Endothelial cell of umbilical vein (primary cell): ENCODE measurements at regions not wholly inside any gene's neighbourhood (a gene's known extent, or its start where the extent isn't known, plus 50 kb on each side); places are given as distances from the start of the nearest gene placed in this dataset.

ENCODE experiments used
- BruUV-seq: library from RNA; stranded (reverse); fragments of 400-500 nt; replicated peaks from 2 replicates; lab custom pipeline; 2021; lab: Mats Ljungman, UMichigan
- CTCF ChIA-PET: fragments of 300-600, 350-600 bp; sonication (Branson Sonifier 250); formaldehyde crosslinking; loops from one replicate; lab custom pipeline; 2021; ENCODE audit warnings: antibody characterized with exemption, inconsistent platforms; lab: Charles Lee
- POLR2A ChIA-PET: fragments of 300-600, 350-600 bp; sonication (Branson Sonifier 250); formaldehyde crosslinking; loops from one replicate; lab custom pipeline; 2021; ENCODE audit warnings: antibody characterized with exemption, inconsistent platforms; lab: Charles Lee
- DNase-seq: peaks from one replicate; pipeline ENCODE4 v3.0.0-alpha.2; 2011; ENCODE audit warnings: low read depth, low spot score
- FAIRE-seq: peaks from 2 replicates; lab custom pipeline; 2011; peaks lifted over from hg19 to GRCh38; lab: Jason Lieb, UNC
- H2AFZ ChIP-seq: 2 replicates; pipeline ENCODE4 v1.6.0; 2012; ENCODE audit warnings: low read depth, low read length, control low read depth, inconsistent platforms
- H3K27ac ChIP-seq: 2 replicates; pipeline ENCODE4 v1.5.1; 2011; ENCODE audit warnings: low read depth, mild to moderate bottlenecking, control low read depth, low read length, moderate library complexity; ENCODE audit not compliant: insufficient read depth
- H3K27me3 ChIP-seq, 2 experiments: 2 replicates each; pipeline versions ENCODE4 v1.6.0 to v1.6.1; 2011; ENCODE audit warnings: low read length in 2 of 2, mixed read lengths in 1 of 2; ENCODE audit not compliant: control insufficient read depth in 2 of 2, insufficient read depth in 2 of 2
- H3K36me3 ChIP-seq, 2 experiments: 2 replicates in 1 of 2; 3 replicates in 1 of 2; pipeline ENCODE4 v1.5.1; 2011; ENCODE audit warnings: low read length in 2 of 2, mild to moderate bottlenecking in 1 of 2, moderate library complexity in 1 of 2; ENCODE audit not compliant: control insufficient read depth in 2 of 2, insufficient read depth in 2 of 2; ENCODE audit errors: extremely low read depth in 1 of 2
- H3K4me1 ChIP-seq: 3 replicates; pipeline ENCODE4 v1.5.1; 2011; ENCODE audit warnings: mild to moderate bottlenecking, low read length; ENCODE audit not compliant: control insufficient read depth, insufficient read depth; ENCODE audit errors: extremely low read depth
- H3K4me2 ChIP-seq: 2 replicates; pipeline ENCODE4 v1.6.1; 2011; ENCODE audit warnings: low read length, control low read depth, mixed read lengths; ENCODE audit not compliant: insufficient read depth
- H3K4me3 ChIP-seq, 3 experiments: fragments of 200-600 bp in 1 of 3; sonication (generic), shearing (Covaris generic) in 1 of 3; replicated peaks in 1 of 3; 2 replicates each; pipeline ENCODE4 v1.5.1; 2011 to 2016; ENCODE audit warnings: control low read depth in 3 of 3, low read length in 3 of 3, mild to moderate bottlenecking in 2 of 3, inconsistent platforms in 1 of 3, low read depth in 1 of 3, moderate library complexity in 1 of 3; ENCODE audit not compliant: insufficient read depth in 1 of 3
- H3K79me2 ChIP-seq: 2 replicates; pipeline ENCODE4 v1.6.0; 2012; ENCODE audit warnings: low read length, inconsistent platforms; ENCODE audit not compliant: control insufficient read depth, insufficient read depth
- H3K9ac ChIP-seq: replicated peaks from 2 replicates; pipeline ENCODE3; 2011; ENCODE audit warnings: low read length, control low read depth; ENCODE audit not compliant: insufficient read depth; ENCODE audit errors: extremely low read depth
- H3K9me1 ChIP-seq: replicated peaks from 3 replicates; pipeline ENCODE4 v1.6.0; 2011; ENCODE audit warnings: mild to moderate bottlenecking, low read length; ENCODE audit not compliant: control insufficient read depth, insufficient read depth; ENCODE audit errors: extremely low read depth
- H3K9me3 ChIP-seq: replicated peaks from 2 replicates; pipeline ENCODE4 v1.5.1; 2012; ENCODE audit warnings: low read length, inconsistent platforms; ENCODE audit not compliant: control insufficient read depth, insufficient read depth
- H4K20me1 ChIP-seq: replicated peaks from 2 replicates; pipeline ENCODE3; 2011; ENCODE audit warnings: mild to moderate bottlenecking, low read length; ENCODE audit not compliant: control insufficient read depth, insufficient read depth; ENCODE audit errors: extremely low read depth
- EZH2 ChIP-seq: IDR thresholded peaks from 2 replicates; pipeline ENCODE4 v1.6.1; 2012; ENCODE audit warnings: borderline replicate concordance, low read depth, mild to moderate bottlenecking, moderate library complexity, low read length, inconsistent platforms; ENCODE audit not compliant: severe bottlenecking
- FOS ChIP-seq: IDR thresholded peaks from 2 replicates; pipeline ENCODE4 v1.6.1; 2011; ENCODE audit warnings: mild to moderate bottlenecking, low read length, moderate library complexity, borderline replicate concordance; ENCODE audit not compliant: insufficient read depth
- GATA2 ChIP-seq: IDR thresholded peaks from 2 replicates; pipeline ENCODE4 v1.7.0; 2011; ENCODE audit warnings: low read depth, mild to moderate bottlenecking, moderate library complexity, mixed read lengths, low read length; ENCODE audit not compliant: insufficient read length, insufficient read depth
- JUN ChIP-seq: IDR thresholded peaks from 2 replicates; pipeline ENCODE4 v1.6.1; 2011; ENCODE audit warnings: borderline replicate concordance, low read depth; ENCODE audit not compliant: insufficient read length, insufficient read depth
- MYC ChIP-seq: IDR thresholded peaks from one replicate; pipeline ENCODE4 v1.6.1; 2011; ENCODE audit warnings: mild to moderate bottlenecking, low read depth, low read length
- POLR2AphosphoS5 ChIP-seq: IDR thresholded peaks from 2 replicates; pipeline ENCODE4 v1.6.1; 2012; ENCODE audit warnings: low read depth, mild to moderate bottlenecking, control low read depth, low read length, moderate library complexity; ENCODE audit not compliant: insufficient read depth
- dilution Hi-C: fragments of 300-500 bp; cut with MboI; formaldehyde crosslinking; loops from one replicate; pipeline ENCODE4 v1.15.0; 2019; ENCODE audit warnings: low sequenced_read_pairs; ENCODE audit not compliant: extremely low pct_ligation_motif_present
- intact Hi-C: fragments of 100-400 bp; cut with micrococcal nuclease; formaldehyde crosslinking; loops from one replicate; pipeline ENCODE4 v1.10.0; 2022
- TF ChIP-seq, protein P1 (sequence below): IDR thresholded peaks from 2 replicates; pipeline ENCODE4 v1.6.1; 2011; ENCODE audit not compliant: insufficient read depth, insufficient read length
- TF ChIP-seq, protein P2 (sequence below), 2 donors: IDR thresholded peaks; 1 replicate in 1 of 2; 2 replicates in 1 of 2; pipeline ENCODE4 v1.5.1; 2011; ENCODE audit warnings: low read length in 2 of 2, mild to moderate bottlenecking in 2 of 2, moderate library complexity in 2 of 2, control low read depth in 1 of 2, inconsistent platforms in 1 of 2, low read depth in 1 of 2; ENCODE audit not compliant: insufficient read depth in 1 of 2; ENCODE audit errors: extremely low read depth in 1 of 2

DNA sequence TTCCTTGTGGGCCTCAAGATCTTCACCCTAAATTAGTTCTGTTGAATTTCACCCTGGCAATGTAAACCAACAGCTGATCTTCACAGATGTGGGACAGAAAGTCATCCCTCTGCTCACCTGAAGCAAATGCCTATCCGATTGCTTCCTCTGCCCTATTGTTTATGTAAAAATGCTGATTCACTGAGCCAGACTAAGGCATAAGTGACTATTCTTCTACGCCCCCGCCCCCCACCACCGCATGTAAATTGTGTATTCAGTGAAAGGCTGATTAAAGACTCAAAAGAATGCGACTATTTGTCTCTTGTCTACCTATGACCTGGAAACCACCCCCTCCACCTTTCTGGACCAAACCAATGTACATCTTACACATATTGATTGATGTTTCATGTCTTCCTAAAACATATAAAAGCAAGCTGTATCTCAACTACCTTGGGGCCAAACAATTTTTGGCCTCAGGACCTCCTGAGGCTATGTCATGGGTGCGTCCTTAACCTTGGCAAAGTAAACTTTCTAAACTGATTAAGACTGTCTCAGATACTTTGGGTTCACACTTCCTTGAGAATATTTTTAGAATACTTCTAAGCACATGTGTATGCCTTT, 129.7 kb upstream of the BOD1 start:
- no peak overlapping the region for H2AFZ ChIP-seq
- no peaks in the 10 kb centered on the region for H3K79me2 ChIP-seq
- no peaks in the 10 kb centered on the region for H3K9me1 ChIP-seq
- no peak overlapping the region for H3K4me3 ChIP-seq
- no peaks in the 10 kb centered on the region for H3K27me3 ChIP-seq
- intact Hi-C loops (no loop called here), dilution Hi-C loops (no loop called here)
- H3K4me2 ChIP-seq: no peak overlapping the region
- ChIA-PET CTCF (no interaction called here), POLR2A (no interaction called here)
- H3K27ac ChIP-seq: no peak overlapping the region
- BruUV-seq: no TSS peak
- no peaks in the 10 kb centered on the region for H3K36me3 ChIP-seq
- H4K20me1 ChIP-seq: no peaks in the 10 kb centered on the region
- H3K9me3 ChIP-seq: no peaks in the 10 kb centered on the region
- FAIRE-seq (no peak), DNase-seq (no peak)
- H3K4me1 ChIP-seq: no peaks in the 10 kb centered on the region
- no peak overlapping the region for H3K9ac ChIP-seq
- no peak for TF ChIP-seq FOS
- no peak for TF ChIP-seq GATA2
- TF ChIP-seq, protein P1, sequence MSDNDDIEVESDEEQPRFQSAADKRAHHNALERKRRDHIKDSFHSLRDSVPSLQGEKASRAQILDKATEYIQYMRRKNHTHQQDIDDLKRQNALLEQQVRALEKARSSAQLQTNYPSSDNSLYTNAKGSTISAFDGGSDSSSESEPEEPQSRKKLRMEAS: no peak
- TF ChIP-seq, protein P2, sequence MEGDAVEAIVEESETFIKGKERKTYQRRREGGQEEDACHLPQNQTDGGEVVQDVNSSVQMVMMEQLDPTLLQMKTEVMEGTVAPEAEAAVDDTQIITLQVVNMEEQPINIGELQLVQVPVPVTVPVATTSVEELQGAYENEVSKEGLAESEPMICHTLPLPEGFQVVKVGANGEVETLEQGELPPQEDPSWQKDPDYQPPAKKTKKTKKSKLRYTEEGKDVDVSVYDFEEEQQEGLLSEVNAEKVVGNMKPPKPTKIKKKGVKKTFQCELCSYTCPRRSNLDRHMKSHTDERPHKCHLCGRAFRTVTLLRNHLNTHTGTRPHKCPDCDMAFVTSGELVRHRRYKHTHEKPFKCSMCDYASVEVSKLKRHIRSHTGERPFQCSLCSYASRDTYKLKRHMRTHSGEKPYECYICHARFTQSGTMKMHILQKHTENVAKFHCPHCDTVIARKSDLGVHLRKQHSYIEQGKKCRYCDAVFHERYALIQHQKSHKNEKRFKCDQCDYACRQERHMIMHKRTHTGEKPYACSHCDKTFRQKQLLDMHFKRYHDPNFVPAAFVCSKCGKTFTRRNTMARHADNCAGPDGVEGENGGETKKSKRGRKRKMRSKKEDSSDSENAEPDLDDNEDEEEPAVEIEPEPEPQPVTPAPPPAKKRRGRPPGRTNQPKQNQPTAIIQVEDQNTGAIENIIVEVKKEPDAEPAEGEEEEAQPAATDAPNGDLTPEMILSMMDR (IDR thresholded peaks at IDR 0.05; ENCODE audit: extremely low read depth in 1 of 2, insufficient read depth in 1 of 2, low read depth in 1 of 2, low read length in 2 of 2): no peak

DNA sequence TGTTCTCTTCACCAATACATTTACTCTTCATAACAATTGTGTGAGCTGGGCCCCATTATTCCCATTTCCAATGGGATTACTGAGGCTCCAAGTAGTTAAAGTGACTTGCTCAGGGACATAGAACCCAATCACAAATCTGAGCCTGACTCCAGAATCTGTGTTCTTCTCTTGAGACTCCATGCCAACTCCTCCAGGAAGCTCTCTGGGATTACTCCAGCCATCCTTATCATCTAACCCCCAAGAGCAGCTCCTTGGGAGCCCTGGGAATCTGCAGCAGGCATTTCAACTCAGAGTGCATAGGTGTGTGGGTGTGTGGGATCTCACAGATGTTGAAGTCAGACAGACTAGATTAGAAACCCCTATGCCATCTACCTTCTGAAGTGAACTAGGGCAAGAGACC, 131.4 kb upstream of the BOD1 start:
- Histone ChIP-seq H3K79me2 (no peaks in the 10 kb centered on the region), H3K36me3 (no peaks in the 10 kb centered on the region), H3K9me1 (no peaks in the 10 kb centered on the region), H3K4me2 (no peak overlapping the region), H2AFZ (no peak overlapping the region), H4K20me1 (no peaks in the 10 kb centered on the region), H3K9ac (no peak overlapping the region), H3K27ac (no peak overlapping the region), H3K4me3 (no peak overlapping the region), H3K9me3 (no peaks in the 10 kb centered on the region), H3K27me3 (no peaks in the 10 kb centered on the region), H3K4me1 (no peaks in the 10 kb centered on the region)
- FAIRE-seq (no peak), DNase-seq (no peak)
- intact Hi-C loops: no loop called here
- ChIA-PET POLR2A (interaction anchor here (0.7 kb wide), 1 partner anchor 99 kb away, joined by 6 read pairs; no protein-coding TSS in a partner anchor), CTCF (no interaction called here)
- TF ChIP-seq GATA2 (no peak), POLR2AphosphoS5 (no peak), EZH2 (no peak), JUN (no peak), FOS (no peak), MYC (no peak)
- TF ChIP-seq, protein P1: no peak
- TF ChIP-seq, protein P2 (IDR thresholded peaks at IDR 0.05; ENCODE audit: extremely low read depth in 1 of 2, insufficient read depth in 1 of 2, low read depth in 1 of 2, low read length in 2 of 2): no peak
- dilution Hi-C loops: no loop called here
- no TSS peak for BruUV-seq
